ENCODE measurements at regions not wholly inside any gene's neighbourhood (a gene's known extent, or its start where the extent isn't known, plus 50 kb on each side); places are given as distances from the start of the nearest gene placed in this dataset.

DNA sequence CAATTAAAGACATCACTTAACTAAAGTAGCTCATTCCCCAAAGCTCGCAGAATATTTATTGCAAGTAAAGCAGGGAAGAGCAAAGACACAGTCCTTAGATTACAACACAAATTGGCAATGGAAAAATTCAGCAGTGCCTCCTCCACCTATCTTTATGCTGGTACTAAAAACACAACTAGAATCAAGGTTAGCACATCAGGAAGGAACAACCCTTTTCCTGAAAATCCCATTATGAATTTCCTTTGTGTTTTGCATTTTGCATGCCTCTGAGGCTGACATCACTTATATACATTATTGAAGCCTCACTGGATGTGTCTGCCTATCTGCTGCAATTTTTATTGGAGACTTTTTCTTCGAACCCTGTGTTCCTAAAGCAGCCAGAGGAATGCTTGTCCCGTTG, 193.8 kb upstream of the STK17B start:
- no peak overlapping the region for H3K27ac Mint-ChIP-seq (ENCODE audit: unreplicated experiment)
- peaks cover 2% of the 10 kb centered on the region for H3K36me3 Mint-ChIP-seq (ENCODE audit: low read depth, unreplicated experiment)
- Histone ChIP-seq H2AFZ (ENCODE audit: low read depth, low read length) (no peak overlapping the region), H3K4me2 (ENCODE audit: low read length) (no peak overlapping the region), H3K9ac (ENCODE audit: low read length) (no peak overlapping the region), H3K79me2 (ENCODE audit: insufficient read depth, low read length) (no peaks in the 10 kb centered on the region), H3K36me3 (ENCODE audit: insufficient read depth, low read length) (no peaks in the 10 kb centered on the region), H3K4me1 (ENCODE audit: insufficient read depth, low read length) (peaks cover under 1% of the 10 kb centered on the region), H3K9me3 (ENCODE audit: insufficient read depth, low read depth, low read length) (no peaks in the 10 kb centered on the region), H3K27me3 (ENCODE audit: insufficient read depth, low read length) (no peaks in the 10 kb centered on the region), H4K20me1 (ENCODE audit: insufficient read depth, low read length) (no peaks in the 10 kb centered on the region), H3K4me3 (ENCODE audit: insufficient read depth, low read depth, low read length) (no peak overlapping the region), H3K27ac (ENCODE audit: low read depth, low read length) (no peak overlapping the region)
- FAIRE-seq (no peak), DNase-seq (ENCODE audit: low read depth) (no peak)
- no peak overlapping the region for H3K4me3 Mint-ChIP-seq (ENCODE audit: unreplicated experiment)
- no peak for TF ChIP-seq EZH2 (IDR thresholded peaks at IDR 0.05; ENCODE audit: insufficient read depth, low read length)
- TF ChIP-seq, protein P1, sequence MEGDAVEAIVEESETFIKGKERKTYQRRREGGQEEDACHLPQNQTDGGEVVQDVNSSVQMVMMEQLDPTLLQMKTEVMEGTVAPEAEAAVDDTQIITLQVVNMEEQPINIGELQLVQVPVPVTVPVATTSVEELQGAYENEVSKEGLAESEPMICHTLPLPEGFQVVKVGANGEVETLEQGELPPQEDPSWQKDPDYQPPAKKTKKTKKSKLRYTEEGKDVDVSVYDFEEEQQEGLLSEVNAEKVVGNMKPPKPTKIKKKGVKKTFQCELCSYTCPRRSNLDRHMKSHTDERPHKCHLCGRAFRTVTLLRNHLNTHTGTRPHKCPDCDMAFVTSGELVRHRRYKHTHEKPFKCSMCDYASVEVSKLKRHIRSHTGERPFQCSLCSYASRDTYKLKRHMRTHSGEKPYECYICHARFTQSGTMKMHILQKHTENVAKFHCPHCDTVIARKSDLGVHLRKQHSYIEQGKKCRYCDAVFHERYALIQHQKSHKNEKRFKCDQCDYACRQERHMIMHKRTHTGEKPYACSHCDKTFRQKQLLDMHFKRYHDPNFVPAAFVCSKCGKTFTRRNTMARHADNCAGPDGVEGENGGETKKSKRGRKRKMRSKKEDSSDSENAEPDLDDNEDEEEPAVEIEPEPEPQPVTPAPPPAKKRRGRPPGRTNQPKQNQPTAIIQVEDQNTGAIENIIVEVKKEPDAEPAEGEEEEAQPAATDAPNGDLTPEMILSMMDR (IDR thresholded peaks at IDR 0.05; ENCODE audit: insufficient read depth, low read depth, low read length) = no peak
- peaks cover 14% of the 10 kb centered on the region for H3K9me3 Mint-ChIP-seq (ENCODE audit: unreplicated experiment)
- no peaks in the 10 kb centered on the region for H3K27me3 Mint-ChIP-seq (ENCODE audit: low read depth, unreplicated experiment)
- peaks cover 2% of the 10 kb centered on the region for H3K4me1 Mint-ChIP-seq (ENCODE audit: low read depth, unreplicated experiment)

DNA sequence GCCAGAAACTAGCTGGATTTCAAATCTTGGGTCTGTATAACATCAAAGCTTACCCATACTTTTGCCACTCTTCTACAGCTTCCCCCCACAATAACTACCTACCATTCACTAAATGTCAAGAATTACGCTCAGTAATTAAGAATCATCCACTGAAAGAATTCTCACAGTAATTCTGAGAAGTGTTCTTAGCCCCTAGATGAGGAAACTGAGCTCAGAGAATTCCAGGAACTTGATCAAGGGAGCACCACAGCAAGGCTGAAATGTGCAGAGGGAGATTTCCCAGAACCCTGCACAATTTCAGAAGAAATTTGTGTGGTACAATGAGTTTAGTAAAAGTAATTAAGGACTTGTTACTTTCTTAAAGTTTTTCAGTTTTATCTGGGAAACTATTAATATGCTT, 194.5 kb upstream of the STK17B start:
- H3K9me3 Mint-ChIP-seq (ENCODE audit: unreplicated experiment) = peaks cover 14% of the 10 kb centered on the region
- H3K9me3 ChIP-seq (ENCODE audit: insufficient read depth, low read depth, low read length) = no peaks in the 10 kb centered on the region
- peaks cover 9% of the 10 kb centered on the region for H3K4me1 Mint-ChIP-seq (ENCODE audit: low read depth, unreplicated experiment)
- no peaks in the 10 kb centered on the region for H3K79me2 ChIP-seq (ENCODE audit: insufficient read depth, low read length)
- no peak overlapping the region for H3K4me3 Mint-ChIP-seq (ENCODE audit: unreplicated experiment)
- no peak overlapping the region for H3K27ac ChIP-seq (ENCODE audit: low read depth, low read length)
- no peaks in the 10 kb centered on the region for H3K27me3 ChIP-seq (ENCODE audit: insufficient read depth, low read length)
- no peak for FAIRE-seq
- H3K4me1 ChIP-seq (ENCODE audit: insufficient read depth, low read length) = peaks cover 7% of the 10 kb centered on the region
- no peak overlapping the region for H2AFZ ChIP-seq (ENCODE audit: low read depth, low read length)
- no peaks in the 10 kb centered on the region for H4K20me1 ChIP-seq (ENCODE audit: insufficient read depth, low read length)
- H3K9ac ChIP-seq (ENCODE audit: low read length) = no peak overlapping the region
- no peak overlapping the region for H3K4me3 ChIP-seq (ENCODE audit: insufficient read depth, low read depth, low read length)
- H3K36me3 Mint-ChIP-seq (ENCODE audit: low read depth, unreplicated experiment) = peaks cover 2% of the 10 kb centered on the region
- no peak for TF ChIP-seq EZH2 (IDR thresholded peaks at IDR 0.05; ENCODE audit: insufficient read depth, low read length)
- TF ChIP-seq, protein P1 (IDR thresholded peaks at IDR 0.05; ENCODE audit: insufficient read depth, low read depth, low read length) = no peak
- no peak for DNase-seq (ENCODE audit: low read depth)
- H3K27me3 Mint-ChIP-seq (ENCODE audit: low read depth, unreplicated experiment) = no peaks in the 10 kb centered on the region
- no peaks in the 10 kb centered on the region for H3K36me3 ChIP-seq (ENCODE audit: insufficient read depth, low read length)
- no peak overlapping the region for H3K4me2 ChIP-seq (ENCODE audit: low read length)
- no peak overlapping the region for H3K27ac Mint-ChIP-seq (ENCODE audit: unreplicated experiment)

DNA sequence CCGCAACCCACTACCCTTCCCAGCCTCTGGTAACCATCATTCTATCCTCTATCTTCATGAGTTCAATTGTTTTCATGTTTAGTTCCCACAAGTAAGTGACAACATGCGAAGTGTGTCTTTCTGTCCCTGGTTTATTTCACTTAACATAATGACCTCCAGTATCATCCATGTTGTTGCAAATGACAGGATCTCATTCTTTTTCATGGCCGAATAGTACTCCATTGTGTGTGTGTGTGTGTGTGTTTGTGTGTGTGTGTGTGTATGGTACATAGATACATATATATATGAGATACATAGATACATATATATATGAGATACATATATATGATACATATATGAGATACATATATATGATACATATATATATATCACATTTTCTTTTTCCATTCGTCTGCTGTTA, 196.3 kb upstream of the STK17B start:
- TF ChIP-seq, protein P1 (IDR thresholded peaks at IDR 0.05; ENCODE audit: insufficient read depth, low read depth, low read length) = no peak
- no peak for TF ChIP-seq EZH2 (IDR thresholded peaks at IDR 0.05; ENCODE audit: insufficient read depth, low read length)
- no peak for FAIRE-seq
- Histone ChIP-seq H3K27ac (ENCODE audit: low read depth, low read length) (no peak overlapping the region), H3K4me1 (ENCODE audit: insufficient read depth, low read length) (peaks cover 11% of the 10 kb centered on the region), H3K4me2 (ENCODE audit: low read length) (no peak overlapping the region), H3K9me3 (ENCODE audit: insufficient read depth, low read depth, low read length) (no peaks in the 10 kb centered on the region), H3K27me3 (ENCODE audit: insufficient read depth, low read length) (no peaks in the 10 kb centered on the region), H3K79me2 (ENCODE audit: insufficient read depth, low read length) (no peaks in the 10 kb centered on the region), H2AFZ (ENCODE audit: low read depth, low read length) (no peak overlapping the region), H3K36me3 (ENCODE audit: insufficient read depth, low read length) (no peaks in the 10 kb centered on the region), H3K4me3 (ENCODE audit: insufficient read depth, low read depth, low read length) (no peak overlapping the region), H3K9ac (ENCODE audit: low read length) (no peak overlapping the region), H4K20me1 (ENCODE audit: insufficient read depth, low read length) (no peaks in the 10 kb centered on the region)
- H3K9me3 Mint-ChIP-seq (ENCODE audit: unreplicated experiment) = peaks cover 14% of the 10 kb centered on the region
- no peak overlapping the region for H3K4me3 Mint-ChIP-seq (ENCODE audit: unreplicated experiment)
- no peak for DNase-seq (ENCODE audit: low read depth)
- peaks cover 2% of the 10 kb centered on the region for H3K36me3 Mint-ChIP-seq (ENCODE audit: low read depth, unreplicated experiment)
- no peaks in the 10 kb centered on the region for H3K27me3 Mint-ChIP-seq (ENCODE audit: low read depth, unreplicated experiment)
- peaks cover 6% of the 10 kb centered on the region for H3K4me1 Mint-ChIP-seq (ENCODE audit: low read depth, unreplicated experiment)
- no peak overlapping the region for H3K27ac Mint-ChIP-seq (ENCODE audit: unreplicated experiment)
